Stimulated activated CD4-positive, alpha-beta T cell treated with anti-CD3 and anti-CD28 coated beads, Interleukin-1b, Interleukin-23, amount 100 ng/mL, for 24 hours (primary cell): ENCODE measurements at regions not wholly inside any gene's neighbourhood (a gene's known extent, or its start where the extent isn't known, plus 50 kb on each side); places are given as distances from the start of the nearest gene placed in this dataset.
"Not testable (repeated sequence)": the region's sequence is repeated elsewhere in the genome, so short reads cannot be mapped to it uniquely, and the experiment has no call there.

ENCODE experiments used
- DNase-seq, 4 experiments: peaks; one replicate each; pipeline ENCODE4 v3.0.0-alpha.2; 2020; ENCODE audit warnings: low read depth in 4 of 4, low spot score in 1 of 4

GRCh38 chr12:105481392-105482300 lies 151.2 kb downstream of the C12orf75 start:
- DNase-seq, result no peak

GRCh38 chr12:105482951-105483350 lies 152.5 kb downstream of the C12orf75 start:
- no peak for DNase-seq

DNA sequence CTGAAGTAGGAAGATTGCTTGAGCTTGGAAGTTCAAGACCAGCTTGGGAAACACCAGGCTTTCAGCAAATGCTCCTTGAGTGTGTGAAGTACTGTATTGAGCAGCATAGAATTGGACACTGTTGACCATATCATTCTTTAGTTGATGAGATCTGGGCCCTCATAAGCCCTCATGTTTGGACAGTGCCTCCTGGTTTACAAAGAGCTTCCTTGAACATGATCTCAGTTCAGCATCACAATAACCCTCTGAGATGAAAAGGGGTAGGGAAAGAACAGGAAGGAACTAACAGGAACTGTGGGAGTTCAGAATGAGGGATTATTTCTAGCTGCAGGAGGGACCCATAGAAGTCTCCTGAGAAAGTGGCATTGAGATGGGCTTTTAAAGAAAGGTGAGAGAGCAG lies 153.2 kb downstream of the C12orf75 start:
- no peak for DNase-seq

DNA sequence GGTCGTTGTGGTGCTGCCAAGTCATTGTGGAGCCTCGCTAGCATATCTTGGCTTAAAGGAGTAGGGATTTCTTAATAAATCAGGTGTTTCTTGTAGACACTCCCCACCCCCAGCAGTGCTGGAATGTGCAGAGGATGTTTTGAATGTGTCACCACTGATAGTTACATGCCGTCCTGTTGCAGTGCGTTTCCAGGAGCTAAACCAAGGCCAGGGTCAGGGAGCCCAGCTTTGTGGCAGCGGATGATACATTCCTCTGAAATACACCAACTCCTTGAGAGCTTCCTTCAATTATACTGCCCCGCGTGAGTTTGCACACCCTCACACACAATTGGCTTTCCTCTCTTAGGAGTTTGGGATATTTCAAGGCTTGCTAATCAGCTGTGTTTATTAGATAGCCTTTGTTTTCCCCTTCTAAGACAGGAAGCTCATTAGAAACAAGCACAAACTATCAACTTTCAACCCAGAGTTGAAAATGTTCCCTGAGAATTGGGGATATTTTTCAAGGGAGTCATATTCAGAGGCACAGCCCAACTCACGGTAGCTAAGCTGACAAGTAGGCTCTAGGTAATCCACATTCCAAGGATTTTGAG lies 154.9 kb downstream of the C12orf75 start:
- DNase-seq, result no peak

DNA sequence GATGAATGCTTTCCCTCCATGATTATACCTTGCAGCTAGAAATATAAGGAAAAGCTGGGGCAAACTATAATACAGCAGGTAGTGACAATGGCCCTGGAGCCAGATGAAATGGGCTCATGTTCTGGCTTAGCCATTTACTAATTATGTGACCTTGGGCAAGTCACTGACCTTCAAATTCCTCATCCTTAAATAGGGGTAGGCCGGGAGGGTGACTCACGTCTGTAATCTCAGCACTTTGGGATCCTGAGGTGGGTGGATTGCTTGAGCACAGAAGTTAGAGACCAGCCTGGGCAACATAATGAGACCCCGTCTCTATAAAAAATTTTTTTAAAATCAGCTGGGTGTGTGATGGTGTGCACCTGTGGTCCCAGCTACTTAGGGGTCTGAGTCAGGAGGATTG lies 155.4 kb downstream of the C12orf75 start:
- no peak for DNase-seq

GRCh38 chr12:105487963-105488362 lies 157.5 kb downstream of the C12orf75 start:
- no peak for DNase-seq

DNA sequence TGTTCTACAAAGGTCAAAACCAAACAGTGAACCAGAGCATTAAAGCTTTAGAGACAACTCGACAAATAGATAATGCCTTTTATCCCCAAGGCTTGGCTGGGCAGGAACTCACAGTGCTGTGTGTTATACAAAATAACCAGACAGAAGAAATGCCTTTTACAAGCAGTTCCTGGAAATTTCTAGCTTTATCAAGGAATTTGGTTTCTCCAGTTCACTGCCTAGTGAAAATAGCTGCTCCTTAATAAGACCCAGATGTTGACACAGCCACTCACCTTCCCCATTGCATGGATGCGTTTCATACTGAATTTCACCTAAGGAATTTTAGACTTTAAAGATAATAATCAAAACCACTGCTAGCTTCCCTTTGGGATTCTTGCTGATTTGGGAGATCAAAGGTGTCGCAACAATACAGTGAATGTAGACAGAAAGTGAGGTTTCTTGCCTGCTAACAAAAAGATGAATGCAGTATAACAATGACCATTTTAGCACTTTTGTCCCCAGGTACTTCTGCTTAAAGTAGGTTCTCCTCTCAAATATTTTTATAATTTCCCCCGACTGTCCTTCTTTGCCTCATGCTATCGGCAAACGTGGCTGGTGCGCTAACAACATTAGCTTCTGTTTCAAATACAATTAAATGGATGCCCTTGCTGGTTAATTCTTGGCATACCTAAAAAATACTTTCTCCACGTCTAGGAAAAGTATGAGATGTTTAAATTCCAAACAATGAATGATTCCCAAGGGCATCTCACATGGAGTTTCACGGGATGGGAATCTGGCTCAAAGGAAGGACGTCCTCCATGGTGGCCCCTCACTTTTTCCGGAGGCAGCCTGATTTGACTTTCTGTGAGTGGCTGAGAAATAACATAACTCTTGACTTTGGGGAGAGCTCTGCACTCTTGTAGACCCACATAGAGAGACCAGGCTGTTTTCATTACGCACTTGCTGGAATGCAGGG lies 162.4 kb downstream of the C12orf75 start:
- no peak for DNase-seq

- DNase-seq, result no peak
These were observed 168.7 kb downstream of the C12orf75 start for GRCh38 chr12:105499205-105499604.

GRCh38 chr12:105500676-105501075 lies 170.2 kb downstream of the C12orf75 start:
- DNase-seq, result not testable (repeated sequence)

DNA sequence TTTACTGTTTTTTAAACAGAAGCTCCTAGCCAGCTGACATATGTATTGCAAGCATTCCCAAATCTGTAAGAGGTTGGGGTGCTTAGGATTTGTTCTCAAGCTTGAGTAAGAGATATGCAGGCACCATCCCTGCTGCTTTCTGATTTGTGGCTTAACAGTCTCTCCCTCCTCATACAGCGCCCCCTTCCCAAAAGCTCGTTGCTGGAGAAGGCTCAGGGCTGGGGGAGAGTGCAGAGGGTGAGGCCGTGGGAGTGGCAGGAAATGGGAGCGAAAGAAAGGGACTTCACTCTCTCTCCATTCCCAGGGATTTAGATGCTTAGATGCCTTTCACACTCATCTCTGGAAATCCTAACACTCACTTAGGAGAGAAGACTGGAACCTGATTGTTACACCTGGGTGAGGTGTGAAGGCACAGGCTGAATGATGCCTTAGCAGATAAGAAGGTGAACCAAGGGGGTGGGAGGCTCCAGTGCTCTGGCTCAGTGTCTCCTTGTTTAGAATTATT lies 172.0 kb downstream of the C12orf75 start:
- no peak for DNase-seq

DNA sequence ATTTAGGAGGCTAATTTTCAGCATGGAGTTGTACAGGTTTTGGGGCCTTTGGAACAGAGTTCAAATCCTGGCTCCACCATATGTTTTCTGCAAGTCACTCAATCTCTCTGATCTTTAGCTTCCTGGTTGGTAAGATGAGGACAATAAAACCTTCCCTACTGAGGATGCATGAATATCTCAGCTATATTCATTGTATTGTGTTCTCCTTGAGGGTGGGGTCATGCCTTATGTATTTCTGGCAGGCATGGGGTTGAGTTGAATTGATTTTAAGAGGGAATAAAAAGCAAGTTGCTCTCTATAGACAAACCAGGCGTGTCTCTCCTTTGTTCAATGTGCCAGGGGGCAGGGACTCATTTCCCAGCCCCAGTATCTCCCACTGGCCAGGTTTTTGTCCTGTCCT lies 173.1 kb downstream of the C12orf75 start:
- no peak for DNase-seq

DNA sequence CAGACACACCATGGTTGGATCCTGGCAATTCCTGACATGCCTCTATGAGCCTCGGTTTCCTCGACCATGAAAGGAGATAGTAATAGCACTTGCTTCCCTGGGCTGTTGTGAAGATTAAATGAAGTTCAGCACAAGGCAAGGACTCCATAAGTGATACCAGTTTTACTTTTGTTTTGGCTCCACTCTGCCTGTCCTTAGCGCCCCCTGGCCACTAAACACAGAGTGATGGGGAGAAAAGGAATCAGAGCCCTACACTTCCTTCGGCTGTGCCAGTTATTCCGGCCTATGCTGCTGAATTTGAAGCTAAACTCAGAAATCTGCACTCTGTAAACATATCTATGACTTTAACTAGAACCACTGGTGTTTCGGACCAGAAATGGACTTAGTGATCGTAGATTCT lies 173.8 kb downstream of the C12orf75 start:
- DNase-seq, result no peak

GRCh38 chr12:105506678-105507310 lies 176.3 kb downstream of the C12orf75 start:
- DNase-seq, result no peak

- DNase-seq, result no peak
These were observed 177.0 kb downstream of the C12orf75 start for GRCh38 chr12:105507311-105508038.

DNA sequence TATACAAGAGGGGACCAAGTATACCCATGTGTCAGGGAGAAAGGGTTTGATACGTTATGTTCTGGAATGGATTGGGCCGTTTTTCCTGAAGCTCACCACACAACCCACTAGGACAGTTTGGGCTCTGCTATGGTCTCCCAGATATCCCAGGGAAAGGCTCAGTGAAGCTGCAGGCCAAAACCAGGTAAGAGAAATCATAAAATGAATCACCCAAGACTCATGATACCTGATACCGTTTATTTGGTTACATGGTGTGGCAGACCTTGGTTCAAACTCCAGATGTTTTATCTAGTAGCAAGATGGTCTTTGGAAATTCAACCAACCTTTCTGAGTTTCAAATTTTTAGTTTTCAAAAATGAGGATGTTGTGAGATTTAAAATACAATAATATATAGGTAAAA lies 177.6 kb downstream of the C12orf75 start:
- no peak for DNase-seq

GRCh38 chr12:105510526-105510925 lies 180.0 kb downstream of the C12orf75 start:
- DNase-seq, result no peak

- not testable (repeated sequence) for DNase-seq
These were observed 182.4 kb downstream of the C12orf75 start for GRCh38 chr12:105512861-105513260.

GRCh38 chr12:105522166-105522825 lies 191.8 kb downstream of the C12orf75 start:
- no peak for DNase-seq
